Neural progenitor cell (in vitro differentiated cells): ENCODE measurements at regions not wholly inside any gene's neighbourhood (a gene's known extent, or its start where the extent isn't known, plus 50 kb on each side); places are given as distances from the start of the nearest gene placed in this dataset.
A peak's percentile ranks its signal among the peaks of the same experiment; 100 is the strongest.

ENCODE experiments used
- DNase-seq: peaks from one replicate; pipeline ENCODE4 v3.0.0-alpha.2; 2016; ENCODE audit warnings: low spot score
- H2AFZ ChIP-seq: fragments of 200-600 bp; sonication (generic); replicated peaks from 2 replicates; pipeline ENCODE4 v1.6.1; 2016; ENCODE audit warnings: antibody characterized with exemption
- H3F3A ChIP-seq: fragments of 200-600 bp; sonication (generic); 2 replicates; pipeline ENCODE4 v1.6.1; 2016; ENCODE audit warnings: antibody characterized with exemption, low read depth
- H3K27ac ChIP-seq: fragments of 200-600 bp; sonication (generic); 2 replicates; pipeline ENCODE4 v1.5.1; 2016; ENCODE audit warnings: mild to moderate bottlenecking
- H3K27me3 ChIP-seq: fragments of 200-600 bp; sonication (generic); 2 replicates; pipeline ENCODE4 v1.6.1; 2016; ENCODE audit warnings: mild to moderate bottlenecking, moderate library complexity
- H3K36me3 ChIP-seq: fragments of 200-600 bp; sonication (generic); 2 replicates; pipeline ENCODE4 v1.5.1; 2016
- H3K4me1 ChIP-seq: fragments of 200-600 bp; sonication (generic); 2 replicates; pipeline ENCODE4 v1.6.1; 2016; ENCODE audit warnings: mixed run types
- H3K4me2 ChIP-seq: fragments of 200-600 bp; sonication (generic); 2 replicates; pipeline ENCODE4 v1.6.1; 2016
- H3K4me3 ChIP-seq: fragments of 200-600 bp; sonication (generic); 2 replicates; pipeline ENCODE4 v1.5.1; 2016
- H3K79me2 ChIP-seq: fragments of 200-600 bp; sonication (generic); 2 replicates; pipeline ENCODE4 v1.6.1; 2016; ENCODE audit warnings: low read depth
- H3K9ac ChIP-seq: fragments of 200-600 bp; sonication (generic); 2 replicates; pipeline ENCODE4 v1.6.1; 2016
- H3K9me3 ChIP-seq: fragments of 200-600 bp; sonication (generic); 2 replicates; pipeline ENCODE4 v1.5.1; 2016; ENCODE audit warnings: low read depth
- H4K20me1 ChIP-seq: fragments of 200-600 bp; sonication (generic); 2 replicates; pipeline ENCODE4 v1.6.1; 2016; ENCODE audit warnings: low read depth
- H3K27ac Mint-ChIP-seq: 3 replicates; pipeline ENCODE4 v1.8.0; 2021; ENCODE audit warnings: mixed read lengths
- H3K27me3 Mint-ChIP-seq: 2 replicates; pipeline ENCODE4 v1.8.0; 2022; ENCODE audit warnings: low read depth, mild to moderate bottlenecking, inconsistent platforms, moderate library complexity, mixed read lengths; ENCODE audit not compliant: insufficient read depth
- H3K36me3 Mint-ChIP-seq: 3 replicates; pipeline ENCODE4 v1.8.0; 2021; ENCODE audit warnings: mixed read lengths
- H3K4me1 Mint-ChIP-seq: 3 replicates; pipeline ENCODE4 v1.8.0; 2021; ENCODE audit warnings: mixed read lengths
- H3K4me3 Mint-ChIP-seq: 3 replicates; pipeline ENCODE4 v1.8.0; 2021; ENCODE audit warnings: mild to moderate bottlenecking, moderate library complexity, mixed read lengths
- H3K9me3 Mint-ChIP-seq: 3 replicates; pipeline ENCODE4 v1.8.0; 2020; ENCODE audit warnings: mixed read lengths
- EZH2 ChIP-seq: fragments of 200-600 bp; sonication (generic); IDR thresholded peaks from 2 replicates; pipeline ENCODE4 v1.6.1; 2017; ENCODE audit warnings: antibody characterized with exemption, mild to moderate bottlenecking, moderate library complexity
- EZH2phosphoT487 ChIP-seq: fragments of 200-600 bp; sonication (generic); IDR thresholded peaks from 2 replicates; pipeline ENCODE4 v1.6.1; 2017; ENCODE audit warnings: antibody characterized with exemption
- TF ChIP-seq, protein P1 (sequence below): fragments of 200-600 bp; sonication (generic); IDR thresholded peaks from 2 replicates; pipeline ENCODE4 v1.5.1; 2017; ENCODE audit warnings: antibody characterized with exemption, mild to moderate bottlenecking

DNA sequence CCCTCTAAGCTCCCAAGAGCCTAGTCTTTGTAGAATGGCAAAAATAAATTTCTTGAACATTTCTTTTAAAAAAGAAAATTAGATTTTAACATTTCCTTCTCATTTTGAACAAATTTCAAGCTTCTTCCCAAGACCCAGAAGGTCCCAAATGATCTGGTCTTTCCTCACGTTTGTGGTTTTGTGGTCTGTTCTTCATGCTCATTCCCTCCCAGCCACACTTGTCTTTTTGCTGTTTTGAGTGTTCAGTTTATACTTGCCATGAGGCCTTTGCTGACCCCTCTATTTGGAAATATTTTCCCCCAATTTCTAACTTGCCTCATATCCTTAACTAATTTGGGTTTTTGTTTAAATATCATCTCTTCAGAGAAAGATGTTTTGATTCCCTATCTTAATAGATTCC lies 133.4 kb upstream of the PAPPA start:
- H3F3A ChIP-seq, result no peaks in the 10 kb centered on the region
- no peaks in the 10 kb centered on the region for H4K20me1 ChIP-seq
- no peaks in the 10 kb centered on the region for H3K79me2 ChIP-seq
- no peak overlapping the region for H3K4me2 ChIP-seq
- Mint-ChIP-seq H3K27ac (no peak overlapping the region), H3K27me3 (no peaks in the 10 kb centered on the region), H3K4me1 (no peaks in the 10 kb centered on the region), H3K36me3 (no peaks in the 10 kb centered on the region), H3K4me3 (no peak overlapping the region), H3K9me3 (no peaks in the 10 kb centered on the region)
- no peaks in the 10 kb centered on the region for H3K4me1 ChIP-seq
- TF ChIP-seq EZH2 (no peak), EZH2phosphoT487 (no peak)
- TF ChIP-seq, protein P1, sequence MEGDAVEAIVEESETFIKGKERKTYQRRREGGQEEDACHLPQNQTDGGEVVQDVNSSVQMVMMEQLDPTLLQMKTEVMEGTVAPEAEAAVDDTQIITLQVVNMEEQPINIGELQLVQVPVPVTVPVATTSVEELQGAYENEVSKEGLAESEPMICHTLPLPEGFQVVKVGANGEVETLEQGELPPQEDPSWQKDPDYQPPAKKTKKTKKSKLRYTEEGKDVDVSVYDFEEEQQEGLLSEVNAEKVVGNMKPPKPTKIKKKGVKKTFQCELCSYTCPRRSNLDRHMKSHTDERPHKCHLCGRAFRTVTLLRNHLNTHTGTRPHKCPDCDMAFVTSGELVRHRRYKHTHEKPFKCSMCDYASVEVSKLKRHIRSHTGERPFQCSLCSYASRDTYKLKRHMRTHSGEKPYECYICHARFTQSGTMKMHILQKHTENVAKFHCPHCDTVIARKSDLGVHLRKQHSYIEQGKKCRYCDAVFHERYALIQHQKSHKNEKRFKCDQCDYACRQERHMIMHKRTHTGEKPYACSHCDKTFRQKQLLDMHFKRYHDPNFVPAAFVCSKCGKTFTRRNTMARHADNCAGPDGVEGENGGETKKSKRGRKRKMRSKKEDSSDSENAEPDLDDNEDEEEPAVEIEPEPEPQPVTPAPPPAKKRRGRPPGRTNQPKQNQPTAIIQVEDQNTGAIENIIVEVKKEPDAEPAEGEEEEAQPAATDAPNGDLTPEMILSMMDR, result no peak
- no peaks in the 10 kb centered on the region for H3K36me3 ChIP-seq
- H2AFZ ChIP-seq, result no peak overlapping the region
- DNase-seq, result no peak
- no peak overlapping the region for H3K9ac ChIP-seq
- no peaks in the 10 kb centered on the region for H3K27me3 ChIP-seq
- H3K9me3 ChIP-seq, result no peaks in the 10 kb centered on the region
- H3K27ac ChIP-seq, result no peak overlapping the region
- no peak overlapping the region for H3K4me3 ChIP-seq

DNA sequence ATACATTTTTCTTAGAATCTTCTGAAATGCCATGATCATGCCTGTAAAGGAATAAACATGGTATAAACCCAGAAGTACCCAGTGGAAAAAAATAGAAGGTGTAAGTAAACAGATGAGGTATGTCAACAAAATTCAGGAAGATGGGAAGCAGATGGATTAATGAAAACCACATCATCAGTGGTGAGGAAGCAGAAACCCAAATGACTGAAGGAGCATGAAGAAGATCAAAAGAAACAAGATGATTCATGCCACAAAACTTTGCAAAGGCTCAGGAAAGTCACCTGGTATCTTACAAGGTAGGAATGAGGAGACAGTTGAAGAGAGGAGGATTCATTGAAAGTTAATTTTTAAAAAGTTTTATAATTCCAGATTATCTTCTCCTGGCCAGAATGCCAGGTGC lies 132.8 kb upstream of the PAPPA start:
- no peaks in the 10 kb centered on the region for H3K36me3 Mint-ChIP-seq
- Histone ChIP-seq H3K27me3 (no peaks in the 10 kb centered on the region), H3K79me2 (no peaks in the 10 kb centered on the region), H3K27ac (no peak overlapping the region), H2AFZ (no peak overlapping the region), H3K36me3 (no peaks in the 10 kb centered on the region), H3K9me3 (no peaks in the 10 kb centered on the region), H4K20me1 (no peaks in the 10 kb centered on the region), H3K4me2 (no peak overlapping the region), H3F3A (no peaks in the 10 kb centered on the region), H3K9ac (no peak overlapping the region), H3K4me1 (no peaks in the 10 kb centered on the region), H3K4me3 (no peak overlapping the region)
- H3K27ac Mint-ChIP-seq, result no peak overlapping the region
- no peaks in the 10 kb centered on the region for H3K27me3 Mint-ChIP-seq
- H3K4me3 Mint-ChIP-seq, result no peak overlapping the region
- H3K4me1 Mint-ChIP-seq, result no peaks in the 10 kb centered on the region
- H3K9me3 Mint-ChIP-seq, result no peaks in the 10 kb centered on the region
- DNase-seq, result no peak
- no peak for TF ChIP-seq EZH2
- TF ChIP-seq, protein P1, result no peak

DNA sequence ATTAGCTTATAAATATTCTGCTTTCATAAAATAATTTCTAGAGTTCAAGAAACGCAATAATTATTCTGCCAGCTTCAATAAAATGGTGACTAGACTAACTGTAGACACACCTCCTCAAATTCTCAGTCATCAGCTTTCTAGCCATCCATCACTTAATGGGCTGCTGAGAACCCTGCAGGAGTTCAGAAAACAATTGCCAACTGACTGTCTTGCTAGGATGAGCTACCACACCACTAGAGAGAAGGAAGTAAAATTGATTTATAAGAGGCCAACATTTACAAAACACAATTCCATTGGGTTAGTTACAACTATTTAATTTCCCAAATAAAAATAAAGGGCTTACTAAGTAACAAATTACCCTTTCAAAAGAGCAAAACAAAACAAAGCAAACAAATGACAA lies 126.5 kb upstream of the PAPPA start:
- TF ChIP-seq, protein P1, result no peak
- TF ChIP-seq EZH2, result no peak
- TF ChIP-seq EZH2phosphoT487, result no peak
- H3K4me1 ChIP-seq, result peaks cover 3% of the 10 kb centered on the region
- no peaks in the 10 kb centered on the region for H3K27me3 ChIP-seq
- no peak overlapping the region for H3K27ac ChIP-seq
- no peaks in the 10 kb centered on the region for H4K20me1 ChIP-seq
- H3K36me3 Mint-ChIP-seq, result no peaks in the 10 kb centered on the region
- no peak overlapping the region for H3K4me2 ChIP-seq
- no peak overlapping the region for H2AFZ ChIP-seq
- peaks cover 11% of the 10 kb centered on the region for H3K9me3 Mint-ChIP-seq
- DNase-seq, result peak; percentile 9
- peaks cover 2% of the 10 kb centered on the region for H3K4me1 Mint-ChIP-seq
- H3K4me3 ChIP-seq, result no peak overlapping the region
- no peaks in the 10 kb centered on the region for H3K36me3 ChIP-seq
- no peaks in the 10 kb centered on the region for H3K27me3 Mint-ChIP-seq
- H3K27ac Mint-ChIP-seq, result no peak overlapping the region
- no peak overlapping the region for H3K9ac ChIP-seq
- no peaks in the 10 kb centered on the region for H3K79me2 ChIP-seq
- no peaks in the 10 kb centered on the region for H3F3A ChIP-seq
- H3K4me3 Mint-ChIP-seq, result no peak overlapping the region
- H3K9me3 ChIP-seq, result no peaks in the 10 kb centered on the region

DNA sequence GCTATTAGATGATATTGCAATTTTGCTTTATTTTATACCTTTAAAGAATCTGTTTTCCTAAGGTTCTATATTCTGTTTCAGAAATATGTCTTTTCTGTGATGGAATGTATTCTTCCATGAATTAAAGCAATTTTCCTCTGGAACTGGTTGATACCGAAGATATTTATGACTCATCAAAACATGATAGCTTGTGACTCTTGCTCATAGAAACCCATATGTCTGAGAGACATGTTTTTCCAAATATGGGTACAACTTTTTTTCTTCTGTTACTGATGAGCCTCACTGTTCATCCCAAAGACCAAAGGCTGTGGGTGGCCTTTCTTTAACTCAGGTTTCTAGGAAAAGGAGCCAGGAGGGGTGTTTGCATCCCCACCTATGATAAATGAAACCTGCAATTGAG lies 126.1 kb upstream of the PAPPA start:
- no peak overlapping the region for H2AFZ ChIP-seq
- Mint-ChIP-seq H3K4me1 (peaks cover 2% of the 10 kb centered on the region), H3K27ac (no peak overlapping the region), H3K9me3 (peaks cover 11% of the 10 kb centered on the region), H3K36me3 (no peaks in the 10 kb centered on the region), H3K4me3 (no peak overlapping the region), H3K27me3 (no peaks in the 10 kb centered on the region)
- H3K4me1 ChIP-seq, result peaks cover 3% of the 10 kb centered on the region
- no peak overlapping the region for H3K4me3 ChIP-seq
- no peak for DNase-seq
- H3K36me3 ChIP-seq, result no peaks in the 10 kb centered on the region
- no peaks in the 10 kb centered on the region for H4K20me1 ChIP-seq
- TF ChIP-seq, protein P1, result no peak
- TF ChIP-seq EZH2, result no peak
- no peak for TF ChIP-seq EZH2phosphoT487
- H3K9me3 ChIP-seq, result no peaks in the 10 kb centered on the region
- H3K79me2 ChIP-seq, result no peaks in the 10 kb centered on the region
- no peak overlapping the region for H3K4me2 ChIP-seq
- H3K9ac ChIP-seq, result no peak overlapping the region
- no peaks in the 10 kb centered on the region for H3F3A ChIP-seq
- no peak overlapping the region for H3K27ac ChIP-seq
- H3K27me3 ChIP-seq, result no peaks in the 10 kb centered on the region
